Endodermal cell (in vitro differentiated cells): ENCODE measurements at regions not wholly inside any gene's neighbourhood (a gene's known extent, or its start where the extent isn't known, plus 50 kb on each side); places are given as distances from the start of the nearest gene placed in this dataset.

Experiments
- DNase-seq: peaks from one replicate; pipeline ENCODE4 v3.0.0-alpha.2; 2017
- H3K27ac ChIP-seq: 2 replicates; pipeline ENCODE4 v1.5.1; 2013; ENCODE audit warnings: mild to moderate bottlenecking, low read depth, low read length, moderate library complexity
- H3K27me3 ChIP-seq: 2 replicates; pipeline ENCODE4 v1.6.1; 2013; ENCODE audit warnings: mild to moderate bottlenecking, low read length, moderate library complexity; ENCODE audit not compliant: insufficient read depth, control insufficient read depth, poor library complexity, severe bottlenecking
- H3K36me3 ChIP-seq: 2 replicates; pipeline ENCODE4 v1.7.0; 2013; ENCODE audit warnings: mild to moderate bottlenecking, low read length, moderate library complexity; ENCODE audit not compliant: control insufficient read depth, insufficient read depth
- H3K4me1 ChIP-seq: one replicate; pipeline ENCODE4 v1.7.0; 2013; ENCODE audit warnings: low read length; ENCODE audit not compliant: control insufficient read depth, insufficient read depth
- H3K4me3 ChIP-seq: 2 replicates; pipeline ENCODE4 v1.5.1; 2013; ENCODE audit warnings: mild to moderate bottlenecking, low read length, moderate library complexity
- H3K9ac ChIP-seq: 2 replicates; pipeline ENCODE4 v1.6.1; 2013; ENCODE audit warnings: mild to moderate bottlenecking, low read length, moderate library complexity; ENCODE audit not compliant: poor library complexity, severe bottlenecking; ENCODE audit errors: extremely low read depth
- H3K9me3 ChIP-seq: 2 replicates; pipeline ENCODE4 v1.6.1; 2013; ENCODE audit warnings: mild to moderate bottlenecking, low read length, moderate library complexity; ENCODE audit not compliant: control insufficient read depth
- H3K27ac Mint-ChIP-seq: 2 replicates; pipeline ENCODE4 v1.8.0; 2020; ENCODE audit warnings: mixed read lengths
- H3K27me3 Mint-ChIP-seq: 2 replicates; pipeline ENCODE4 v1.8.0; 2021; ENCODE audit warnings: mild to moderate bottlenecking, mixed read lengths; ENCODE audit not compliant: insufficient read depth
- H3K36me3 Mint-ChIP-seq: 2 replicates; pipeline ENCODE4 v1.8.0; 2020; ENCODE audit warnings: low read depth, mixed read lengths
- H3K4me1 Mint-ChIP-seq: 2 replicates; pipeline ENCODE4 v1.8.0; 2020; ENCODE audit warnings: mixed read lengths
- H3K4me3 Mint-ChIP-seq: 2 replicates; pipeline ENCODE4 v1.8.0; 2020; ENCODE audit warnings: mild to moderate bottlenecking, moderate library complexity, mixed read lengths
- H3K9me3 Mint-ChIP-seq: 2 replicates; pipeline ENCODE4 v1.8.0; 2020; ENCODE audit warnings: mild to moderate bottlenecking, mixed read lengths
- CTCF ChIP-seq: fragments of 200-600 bp; sonication (generic); conservative IDR thresholded peaks from 2 replicates; pipeline ENCODE4 v1.5.0; 2021; ENCODE audit warnings: antibody characterized with exemption, mild to moderate bottlenecking
- WGBS, 2 experiments: methylation state at CpG; one replicate each; pipeline versions ENCODE4 v1.1.5 to v1.1.7; 2013; ENCODE audit warnings: missing lambda C conversion rate in 2 of 2, mixed read lengths in 1 of 2; ENCODE audit not compliant: insufficient coverage in 1 of 2, insufficient read length in 1 of 2; 5-methylcytosine and 5-hydroxymethylcytosine counted together

- no peaks in the 10 kb centered on the region for H3K36me3 Mint-ChIP-seq
- H3K27ac Mint-ChIP-seq, result no peak overlapping the region
- no peaks in the 10 kb centered on the region for H3K27me3 Mint-ChIP-seq
- TF ChIP-seq CTCF, result no peak
- WGBS, 2 experiments, result 90 to 100% methylated on average over 1 to 2 of the region's 2 CpGs
- H3K4me1 Mint-ChIP-seq, result peaks cover 4% of the 10 kb centered on the region
- Histone ChIP-seq H3K36me3 (no peaks in the 10 kb centered on the region), H3K9ac (no peak overlapping the region), H3K4me3 (no peak overlapping the region), H3K27me3 (no peaks in the 10 kb centered on the region), H3K27ac (no peak overlapping the region), H3K4me1 (no peaks in the 10 kb centered on the region), H3K9me3 (no peaks in the 10 kb centered on the region)
- no peaks in the 10 kb centered on the region for H3K9me3 Mint-ChIP-seq
- no peak overlapping the region for H3K4me3 Mint-ChIP-seq
- no peak for DNase-seq
Observed at GRCh38 chr10:16184906-16185305, 251.9 kb upstream of the PTER start.

- Histone ChIP-seq H3K4me3 (no peak overlapping the region), H3K27me3 (no peaks in the 10 kb centered on the region), H3K27ac (no peak overlapping the region), H3K9ac (no peak overlapping the region), H3K36me3 (no peaks in the 10 kb centered on the region), H3K4me1 (no peaks in the 10 kb centered on the region), H3K9me3 (peaks cover 8% of the 10 kb centered on the region)
- no peak overlapping the region for H3K4me3 Mint-ChIP-seq
- no peak overlapping the region for H3K27ac Mint-ChIP-seq
- H3K9me3 Mint-ChIP-seq, result peaks cover 5% of the 10 kb centered on the region
- no peaks in the 10 kb centered on the region for H3K36me3 Mint-ChIP-seq
- no peak for TF ChIP-seq CTCF
- WGBS, 2 experiments, result 75 to 88% methylated on average over 1 to 3 of the region's 3 CpGs
- peaks cover 4% of the 10 kb centered on the region for H3K4me1 Mint-ChIP-seq
- H3K27me3 Mint-ChIP-seq, result no peaks in the 10 kb centered on the region
- DNase-seq, result no peak
Observed at GRCh38 chr10:16186564-16186963, 250.2 kb upstream of the PTER start.

- DNase-seq, result no peak
- Mint-ChIP-seq H3K27me3 (no peaks in the 10 kb centered on the region), H3K36me3 (no peaks in the 10 kb centered on the region), H3K9me3 (peaks cover 8% of the 10 kb centered on the region), H3K4me1 (peaks cover 4% of the 10 kb centered on the region), H3K27ac (no peak overlapping the region), H3K4me3 (no peak overlapping the region)
- Histone ChIP-seq H3K4me3 (no peak overlapping the region), H3K4me1 (no peaks in the 10 kb centered on the region), H3K36me3 (no peaks in the 10 kb centered on the region), H3K27me3 (no peaks in the 10 kb centered on the region), H3K27ac (no peak overlapping the region), H3K9ac (no peak overlapping the region), H3K9me3 (peaks cover 13% of the 10 kb centered on the region)
- no peak for TF ChIP-seq CTCF
- 95% methylated on average over 2 of the region's 2 CpGs; no CpG with 5 or more reads in 1 of the 2 experiments for WGBS, 2 experiments
Observed at GRCh38 chr10:16187161-16187560, 249.6 kb upstream of the PTER start.
